GM10248 (cell line): ENCODE measurements at regions not wholly inside any gene's neighbourhood (a gene's known extent, or its start where the extent isn't known, plus 50 kb on each side); places are given as distances from the start of the nearest gene placed in this dataset.

ENCODE experiments used
- CTCF ChIA-PET: fragments of 300-600 bp; sonication (Branson Sonifier 250); formaldehyde crosslinking; extraction: SDS; loops from one replicate; lab custom pipeline; 2021; ENCODE audit warnings: antibody characterized with exemption; lab: Yijun Ruan, JAX
- POLR2A ChIA-PET: fragments of 350-650 bp; sonication (Branson Sonifier 250); formaldehyde crosslinking; extraction: SDS; loops from one replicate; lab custom pipeline; 2020; ENCODE audit warnings: antibody characterized with exemption; lab: Yijun Ruan, JAX
- DNase-seq: peaks from one replicate; pipeline ENCODE4 v3.0.0; 2012; ENCODE audit errors: extremely low spot score
- TF ChIP-seq, protein P1 (sequence below): IDR thresholded peaks from 2 replicates; pipeline ENCODE4 v1.5.1; 2012; ENCODE audit warnings: mild to moderate bottlenecking, low read depth; ENCODE audit errors: extremely low read depth, missing control alignments, control extremely low read depth

DNA sequence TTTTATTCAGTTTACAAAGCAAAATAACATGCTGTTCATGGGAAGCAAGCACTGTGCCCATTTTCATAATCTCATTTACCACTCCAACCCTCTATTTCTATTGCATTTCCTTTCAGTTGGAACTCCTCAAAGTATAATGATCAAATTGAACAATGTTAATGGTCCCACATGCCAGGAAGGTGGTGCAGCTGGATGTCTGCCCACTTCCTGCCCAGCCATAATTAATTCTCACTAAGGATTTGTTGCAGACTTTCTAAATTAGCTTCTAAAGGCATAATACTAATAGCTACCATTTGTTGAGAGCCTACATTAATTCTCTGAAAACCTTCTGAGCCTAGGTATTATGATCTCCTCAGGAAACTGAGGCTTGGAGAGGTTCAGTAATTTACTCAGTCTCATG lies 316.1 kb upstream of the TPM1 start:
- no peak for DNase-seq
- ChIA-PET POLR2A (no interaction called here), CTCF (interaction anchor here (2.6 kb wide), 1 partner anchor 16 kb away, joined by 11 read pairs; no protein-coding TSS in a partner anchor)
- TF ChIP-seq, protein P1, sequence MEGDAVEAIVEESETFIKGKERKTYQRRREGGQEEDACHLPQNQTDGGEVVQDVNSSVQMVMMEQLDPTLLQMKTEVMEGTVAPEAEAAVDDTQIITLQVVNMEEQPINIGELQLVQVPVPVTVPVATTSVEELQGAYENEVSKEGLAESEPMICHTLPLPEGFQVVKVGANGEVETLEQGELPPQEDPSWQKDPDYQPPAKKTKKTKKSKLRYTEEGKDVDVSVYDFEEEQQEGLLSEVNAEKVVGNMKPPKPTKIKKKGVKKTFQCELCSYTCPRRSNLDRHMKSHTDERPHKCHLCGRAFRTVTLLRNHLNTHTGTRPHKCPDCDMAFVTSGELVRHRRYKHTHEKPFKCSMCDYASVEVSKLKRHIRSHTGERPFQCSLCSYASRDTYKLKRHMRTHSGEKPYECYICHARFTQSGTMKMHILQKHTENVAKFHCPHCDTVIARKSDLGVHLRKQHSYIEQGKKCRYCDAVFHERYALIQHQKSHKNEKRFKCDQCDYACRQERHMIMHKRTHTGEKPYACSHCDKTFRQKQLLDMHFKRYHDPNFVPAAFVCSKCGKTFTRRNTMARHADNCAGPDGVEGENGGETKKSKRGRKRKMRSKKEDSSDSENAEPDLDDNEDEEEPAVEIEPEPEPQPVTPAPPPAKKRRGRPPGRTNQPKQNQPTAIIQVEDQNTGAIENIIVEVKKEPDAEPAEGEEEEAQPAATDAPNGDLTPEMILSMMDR: no peak

DNA sequence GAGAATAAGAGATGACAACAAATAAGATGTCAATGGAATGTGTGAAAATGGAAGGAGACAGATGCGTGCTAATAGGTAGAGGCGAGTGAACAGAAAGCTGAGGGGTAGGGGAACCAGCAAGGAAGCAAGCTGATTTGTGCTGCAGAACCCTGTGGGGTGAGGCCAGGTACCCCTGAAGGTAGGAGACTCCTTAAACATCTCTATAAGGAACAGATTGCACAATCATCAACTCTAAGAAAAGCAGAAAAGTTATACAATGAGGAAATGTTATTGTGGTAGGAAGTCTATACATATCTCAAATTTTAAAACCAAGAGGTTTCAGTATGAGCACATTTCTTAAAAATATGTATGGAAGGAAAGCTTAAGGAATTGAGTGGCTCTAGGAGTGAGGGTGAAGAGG lies 315.0 kb upstream of the TPM1 start:
- ChIA-PET POLR2A (no interaction called here), CTCF (interaction anchor here (2.6 kb wide), 1 partner anchor 15 kb away, joined by 11 read pairs; no protein-coding TSS in a partner anchor)
- DNase-seq: no peak
- TF ChIP-seq, protein P1: no peak

DNA sequence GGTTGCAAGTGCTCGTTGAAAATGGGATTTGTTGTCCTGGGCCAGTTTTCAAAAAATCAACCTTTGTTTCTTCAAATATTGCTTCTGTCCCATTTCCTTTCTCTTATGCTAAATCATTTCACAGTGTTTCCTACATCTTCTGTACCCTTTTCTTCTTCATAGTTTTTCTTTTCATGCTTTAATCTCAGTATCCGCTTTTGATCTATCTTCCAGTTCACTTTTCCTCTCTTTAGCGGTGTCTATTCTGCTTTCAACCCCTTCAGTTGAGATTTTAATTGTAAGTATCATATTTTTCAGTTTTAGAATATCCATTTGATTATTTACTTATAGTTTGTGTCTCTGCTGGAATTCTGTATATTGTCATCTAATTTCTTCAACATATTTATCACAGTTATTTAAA lies 311.7 kb upstream of the TPM1 start:
- CTCF ChIA-PET: interaction anchor here (1.5 kb wide), 2 partner anchors 11 to 247 kb away, joined by 3 to 6 read pairs; no protein-coding TSS in a partner anchor
- POLR2A ChIA-PET: no interaction called here
- TF ChIP-seq, protein P1: no peak
- DNase-seq: no peak

DNA sequence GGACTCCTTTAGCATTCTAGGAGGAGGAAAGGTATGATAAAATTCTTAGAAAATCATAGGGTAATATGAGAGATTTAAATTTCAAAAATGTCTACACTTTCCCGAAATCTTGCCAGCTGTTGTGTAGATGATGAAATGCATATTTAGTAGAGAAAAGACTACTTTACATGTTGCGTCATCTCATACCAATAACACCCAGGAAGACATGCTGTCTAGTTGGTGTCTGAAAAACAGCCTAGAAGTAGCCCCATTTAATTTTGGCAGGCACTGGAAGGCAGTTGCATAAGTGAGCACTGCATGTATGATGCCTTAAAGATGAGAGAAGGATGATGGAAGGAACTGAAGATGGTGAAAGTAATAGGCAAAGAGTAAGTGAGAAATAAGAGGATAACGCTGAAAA lies 310.5 kb upstream of the TPM1 start:
- ChIA-PET CTCF (interaction anchor here (0.9 to 2.2 kb wide), 2 partner anchors 10 to 15 kb away, joined by 3 to 13 read pairs; no protein-coding TSS in a partner anchor), POLR2A (no interaction called here)
- TF ChIP-seq, protein P1: no peak
- no peak for DNase-seq

DNA sequence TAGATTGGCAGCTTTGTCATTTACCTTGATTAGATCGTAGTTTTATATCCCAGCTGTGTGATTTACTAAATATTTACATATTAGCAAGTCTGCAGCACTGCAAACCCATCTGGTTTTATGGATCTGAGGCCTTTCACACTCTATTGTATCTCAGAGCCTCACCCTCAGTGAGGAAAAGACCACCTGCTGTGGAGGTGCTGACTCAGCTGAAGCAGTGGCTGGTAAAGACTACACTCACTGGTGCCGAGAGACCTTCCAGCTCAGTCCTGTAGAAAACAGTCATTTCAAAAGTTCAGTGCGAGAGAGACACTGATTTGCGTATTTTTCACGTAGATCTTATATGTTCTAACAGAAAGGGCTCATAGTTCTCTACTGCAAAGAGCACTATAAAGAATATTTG lies 307.8 kb upstream of the TPM1 start:
- ChIA-PET POLR2A (no interaction called here), CTCF (interaction anchor here (1.0 to 1.4 kb wide), 4 partner anchors 9 to 20 kb away, joined by 3 to 5 read pairs (median 3); no protein-coding TSS in a partner anchor)
- DNase-seq: no peak
- TF ChIP-seq, protein P1: no peak

DNA sequence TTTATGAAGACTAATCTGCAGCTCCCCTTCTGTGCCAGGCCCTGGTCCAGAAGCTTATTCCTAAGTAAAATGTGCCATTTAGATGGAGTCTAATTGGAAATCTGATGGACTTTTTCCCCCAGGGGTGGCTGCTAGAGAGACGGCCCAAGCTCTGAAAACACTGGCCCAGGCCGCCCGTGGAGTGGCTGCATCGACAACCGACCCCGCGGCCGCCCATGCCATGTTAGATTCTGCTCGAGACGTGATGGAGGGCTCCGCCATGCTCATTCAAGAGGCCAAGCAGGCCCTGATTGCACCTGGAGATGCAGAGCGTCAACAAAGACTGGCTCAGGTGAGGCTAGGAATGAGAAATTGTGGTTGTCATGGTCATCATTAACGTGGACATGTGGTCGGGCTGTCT lies 305.8 kb upstream of the TPM1 start:
- CTCF ChIA-PET: interaction anchor here (0.8 to 1.6 kb wide), 2 partner anchors 9 to 95 kb away, joined by 3 to 4 read pairs; no protein-coding TSS in a partner anchor
- POLR2A ChIA-PET: no interaction called here
- DNase-seq: no peak
- TF ChIP-seq, protein P1: no peak
